ENCODE measurements at regions not wholly inside any gene's neighbourhood (a gene's known extent, or its start where the extent isn't known, plus 50 kb on each side); places are given as distances from the start of the nearest gene placed in this dataset. TPM values are rescaled to one million over a fixed set of nuclear protein-coding genes. Genes with fewer than 3 reads are reported as not detected.

GRCh38 chr14:41957459-41957858 lies 350.8 kb downstream of the LRFN5 start:
- Histone ChIP-seq H3K4me2 (replicated peaks; ENCODE audit: low read depth, low read length, poor library complexity, severe bottlenecking) (no peak overlapping the region), H3K79me2 (ENCODE audit: control insufficient read depth, insufficient read depth, low read length) (no peaks in the 10 kb centered on the region), H3K36me3 (replicated peaks in 1 of 2; ENCODE audit: control extremely low read depth in 1 of 2, control insufficient read depth in 1 of 2, extremely low read depth in 1 of 2, insufficient read depth in 2 of 2, low read length in 1 of 2) (no peaks in the 10 kb centered on the region), H2AFZ (ENCODE audit: insufficient read depth, low read depth, low read length, poor library complexity, severe bottlenecking) (no peak overlapping the region), H3K27ac (ENCODE audit: low read length in 2 of 2) (no peak overlapping the region), H3K4me3 (ENCODE audit: control extremely low read depth in 1 of 5, extremely low read depth in 1 of 5, insufficient read depth in 1 of 5, low read depth in 2 of 5, low read length in 4 of 5) (no peak overlapping the region), H3K27me3 (replicated peaks in 1 of 4; ENCODE audit: control extremely low read depth in 1 of 4, control insufficient read depth in 3 of 4, insufficient read depth in 4 of 4, low read length in 3 of 4) (no peaks in the 10 kb centered on the region), H3K9ac (ENCODE audit: low read length) (no peak overlapping the region), H3K9me3 (ENCODE audit: control extremely low read depth in 1 of 3, control insufficient read depth in 2 of 3, insufficient read depth in 1 of 3, low read length in 2 of 3) (no peaks in the 10 kb centered on the region), H3K4me1 (ENCODE audit: control insufficient read depth in 2 of 2, insufficient read depth in 2 of 2, low read length in 2 of 2) (no peaks in the 10 kb centered on the region), H4K20me1 (ENCODE audit: control insufficient read depth, insufficient read depth, low read length, poor library complexity, severe bottlenecking) (no peaks in the 10 kb centered on the region)
- H3K27me3 Mint-ChIP-seq: no peaks in the 10 kb centered on the region
- intact Hi-C loops (cut with micrococcal nuclease): no loop called here
- H3K27ac Mint-ChIP-seq: no peak overlapping the region
- ChIA-PET CTCF (no interaction called here), POLR2A (no interaction called here)
- H3K9me3 Mint-ChIP-seq (ENCODE audit: insufficient read depth): no peaks in the 10 kb centered on the region
- TF ChIP-seq CTCF (IDR thresholded peaks at IDR 0.05): no peak
- TF ChIP-seq EZH2 (IDR thresholded peaks at IDR 0.05; ENCODE audit: borderline replicate concordance, insufficient read depth, low read depth, low read length, poor library complexity, severe bottlenecking): no peak
- H3K4me3 Mint-ChIP-seq: no peak overlapping the region
- WGBS (ENCODE audit: insufficient coverage): no CpG with 5 or more reads among the region's 1 CpG
- DNase-seq: no peak
- ATAC-seq (ENCODE audit: low read depth): no peak
- no peaks in the 10 kb centered on the region for H3K4me1 Mint-ChIP-seq

Small RNAs in the stretch of these regions (small RNA-seq; reads per million reads assigned to genes)
- not detected for gene AL163153.1 (ENCODE audit: insufficient read length, low read depth, low replicate concordance)
- not detected for gene AL358913.1 (ENCODE audit: insufficient read length, low read depth, low replicate concordance)
- gene AL442163.3 (ENCODE audit: insufficient read length, low read depth, low replicate concordance): not detected

All from B cell (primary cell).